ENCODE measurements at regions not wholly inside any gene's neighbourhood (a gene's known extent, or its start where the extent isn't known, plus 50 kb on each side); places are given as distances from the start of the nearest gene placed in this dataset.

GRCh38 chr16:86103320-86103719, 204.4 kb downstream of the IRF8 start:
- peak; percentile 18 for DNase-seq (ENCODE audit: low spot score)

GRCh38 chr16:86104537-86105048, 205.6 kb downstream of the IRF8 start:
- DNase-seq (ENCODE audit: low spot score): peak; percentile 2

- peak; percentile 67 for DNase-seq (ENCODE audit: low spot score)
Measured at GRCh38 chr16:86107215-86107825, 208.4 kb downstream of the IRF8 start.

GRCh38 chr16:86108062-86108461, 209.1 kb downstream of the IRF8 start:
- DNase-seq (ENCODE audit: low spot score): no peak

GRCh38 chr16:86110134-86110533, 211.2 kb downstream of the IRF8 start:
- peak; percentile 53 for DNase-seq (ENCODE audit: low spot score)

GRCh38 chr16:86110726-86111125, 211.8 kb downstream of the IRF8 start:
- peak; percentile 86 for DNase-seq (ENCODE audit: low spot score)

- no peak for DNase-seq (ENCODE audit: low spot score)
Measured at GRCh38 chr16:86112178-86112577, 213.2 kb downstream of the IRF8 start.

- no peak for DNase-seq (ENCODE audit: low spot score)
Measured at GRCh38 chr16:86117235-86117634, 218.3 kb downstream of the IRF8 start.

- no peak for DNase-seq (ENCODE audit: low spot score)
Measured at GRCh38 chr16:86117756-86118155, 218.8 kb downstream of the IRF8 start.

- DNase-seq (ENCODE audit: low spot score): no peak
Measured at GRCh38 chr16:86118467-86119307, 219.7 kb downstream of the IRF8 start.

GRCh38 chr16:86120201-86121192, 221.5 kb downstream of the IRF8 start:
- no peak for DNase-seq (ENCODE audit: low spot score)

- no peak for DNase-seq (ENCODE audit: low spot score)
Measured at GRCh38 chr16:86121374-86122010, 222.5 kb downstream of the IRF8 start.

- peak; percentile 87 for DNase-seq (ENCODE audit: low spot score)
Measured at GRCh38 chr16:86122681-86123342, 223.8 kb downstream of the IRF8 start.

GRCh38 chr16:86124321-86124720, 225.4 kb downstream of the IRF8 start:
- DNase-seq (ENCODE audit: low spot score): no peak

- DNase-seq (ENCODE audit: low spot score): no peak
Measured at GRCh38 chr16:86126891-86127290, 227.9 kb downstream of the IRF8 start.

GRCh38 chr16:86127366-86127765, 228.4 kb downstream of the IRF8 start:
- DNase-seq (ENCODE audit: low spot score): no peak

- no peak for DNase-seq (ENCODE audit: low spot score)
Measured at GRCh38 chr16:86128246-86128645, 229.3 kb downstream of the IRF8 start.

- DNase-seq (ENCODE audit: low spot score): no peak
Measured at GRCh38 chr16:86129541-86129940, 230.6 kb downstream of the IRF8 start.

- no peak for DNase-seq (ENCODE audit: low spot score)
Measured at GRCh38 chr16:86133377-86133776, 234.4 kb downstream of the IRF8 start.

- DNase-seq (ENCODE audit: low spot score): no peak
Measured at GRCh38 chr16:86133847-86134375, 234.9 kb downstream of the IRF8 start.
